NB4 (cell line): ENCODE measurements at regions not wholly inside any gene's neighbourhood (a gene's known extent, or its start where the extent isn't known, plus 50 kb on each side); places are given as distances from the start of the nearest gene placed in this dataset.

Experiments used
- DNase-seq: peaks from one replicate; pipeline ENCODE4 v3.0.0; 2010; ENCODE audit warnings: low read depth
- H3K4me3 ChIP-seq: one replicate; pipeline ENCODE4 v1.5.1; 2011; ENCODE audit warnings: mild to moderate bottlenecking, low read depth, low read length, moderate library complexity
- CTCF ChIP-seq: IDR thresholded peaks from one replicate; pipeline ENCODE4 v1.5.1; 2012; ENCODE audit warnings: low read depth, low read length
- MAX ChIP-seq: IDR thresholded peaks from 2 replicates; pipeline ENCODE4 v1.6.1; 2011; ENCODE audit warnings: low read depth, low read length
- MYC ChIP-seq: IDR thresholded peaks from 2 replicates; pipeline ENCODE4 v1.6.1; 2011; ENCODE audit warnings: low read depth, low read length
- POLR2A ChIP-seq: IDR thresholded peaks from 2 replicates; pipeline ENCODE4 v1.6.1; 2011; ENCODE audit warnings: mild to moderate bottlenecking; ENCODE audit not compliant: insufficient read length; ENCODE audit errors: extremely low read depth

GRCh38 chr2:58568901-58569300 is 327.8 kb upstream of the FANCL start:
- TF ChIP-seq MYC (no peak), MAX (no peak), POLR2A (no peak), CTCF (no peak)
- no peak for DNase-seq
- no peak overlapping the region for H3K4me3 ChIP-seq

GRCh38 chr2:58562276-58562675 is 321.2 kb upstream of the FANCL start:
- no peak overlapping the region for H3K4me3 ChIP-seq
- TF ChIP-seq MYC: no peak
- TF ChIP-seq POLR2A: no peak
- TF ChIP-seq CTCF: no peak
- TF ChIP-seq MAX: no peak
- no peak for DNase-seq

GRCh38 chr2:58560531-58560930 is 319.4 kb upstream of the FANCL start:
- H3K4me3 ChIP-seq: no peak overlapping the region
- DNase-seq: no peak
- TF ChIP-seq MYC (no peak), MAX (no peak)

GRCh38 chr2:58558881-58559280 is 317.8 kb upstream of the FANCL start:
- TF ChIP-seq POLR2A (no peak), MYC (no peak), MAX (no peak), CTCF (no peak)
- H3K4me3 ChIP-seq: no peak overlapping the region
- no peak for DNase-seq

- no peak for DNase-seq
- no peak overlapping the region for H3K4me3 ChIP-seq
- TF ChIP-seq MYC (no peak), MAX (no peak), POLR2A (no peak), CTCF (no peak)
Measured at GRCh38 chr2:58557176-58557575, 316.1 kb upstream of the FANCL start.

GRCh38 chr2:58553937-58554336 is 312.8 kb upstream of the FANCL start:
- TF ChIP-seq MAX: no peak
- TF ChIP-seq CTCF: peak; percentile 5
- no peak for TF ChIP-seq POLR2A
- no peak for TF ChIP-seq MYC
- DNase-seq: peak; percentile 13
- no peak overlapping the region for H3K4me3 ChIP-seq
